ENCODE measurements at regions not wholly inside any gene's neighbourhood (a gene's known extent, or its start where the extent isn't known, plus 50 kb on each side); places are given as distances from the start of the nearest gene placed in this dataset.

- Mint-ChIP-seq H3K27ac (no peak overlapping the region), H3K36me3 (no peaks in the 10 kb centered on the region), H3K27me3 (no peaks in the 10 kb centered on the region), H3K9me3 (peaks cover 7% of the 10 kb centered on the region), H3K4me3 (no peak overlapping the region), H3K4me1 (no peaks in the 10 kb centered on the region)
- no peak for ATAC-seq
Observed at GRCh38 chr5:174516741-174517140, 207.6 kb upstream of the MSX2 start.

GRCh38 chr5:174518512-174518911 lies 205.9 kb upstream of the MSX2 start:
- H3K27me3 Mint-ChIP-seq = no peaks in the 10 kb centered on the region
- H3K27ac Mint-ChIP-seq = no peak overlapping the region
- H3K4me3 Mint-ChIP-seq = no peak overlapping the region
- no peaks in the 10 kb centered on the region for H3K36me3 Mint-ChIP-seq
- H3K4me1 Mint-ChIP-seq = no peaks in the 10 kb centered on the region
- ATAC-seq = no peak
- peaks cover 13% of the 10 kb centered on the region for H3K9me3 Mint-ChIP-seq

GRCh38 chr5:174520420-174521396 lies 203.7 kb upstream of the MSX2 start:
- peaks cover 13% of the 10 kb centered on the region for H3K9me3 Mint-ChIP-seq
- no peak overlapping the region for H3K4me3 Mint-ChIP-seq
- no peak overlapping the region for H3K27ac Mint-ChIP-seq
- H3K27me3 Mint-ChIP-seq = no peaks in the 10 kb centered on the region
- H3K36me3 Mint-ChIP-seq = no peaks in the 10 kb centered on the region
- ATAC-seq = no peak
- H3K4me1 Mint-ChIP-seq = no peaks in the 10 kb centered on the region

GRCh38 chr5:174521449-174521848 lies 202.9 kb upstream of the MSX2 start:
- Mint-ChIP-seq H3K27me3 (no peaks in the 10 kb centered on the region), H3K36me3 (no peaks in the 10 kb centered on the region), H3K4me3 (no peak overlapping the region), H3K27ac (no peak overlapping the region), H3K4me1 (no peaks in the 10 kb centered on the region), H3K9me3 (peaks cover 13% of the 10 kb centered on the region)
- ATAC-seq = no peak

GRCh38 chr5:174522480-174523260 lies 201.7 kb upstream of the MSX2 start:
- Mint-ChIP-seq H3K4me3 (no peak overlapping the region), H3K36me3 (no peaks in the 10 kb centered on the region), H3K27me3 (no peaks in the 10 kb centered on the region), H3K4me1 (no peaks in the 10 kb centered on the region), H3K9me3 (peaks cover 10% of the 10 kb centered on the region), H3K27ac (no peak overlapping the region)
- ATAC-seq = no peak

GRCh38 chr5:174523311-174524071 lies 200.9 kb upstream of the MSX2 start:
- Mint-ChIP-seq H3K4me3 (no peak overlapping the region), H3K27me3 (no peaks in the 10 kb centered on the region), H3K36me3 (no peaks in the 10 kb centered on the region), H3K27ac (no peak overlapping the region), H3K9me3 (peaks cover 10% of the 10 kb centered on the region), H3K4me1 (no peaks in the 10 kb centered on the region)
- ATAC-seq = no peak

GRCh38 chr5:174524351-174524750 lies 200.0 kb upstream of the MSX2 start:
- no peak overlapping the region for H3K27ac Mint-ChIP-seq
- H3K4me3 Mint-ChIP-seq = no peak overlapping the region
- no peaks in the 10 kb centered on the region for H3K27me3 Mint-ChIP-seq
- no peak for ATAC-seq
- no peaks in the 10 kb centered on the region for H3K36me3 Mint-ChIP-seq
- peaks cover 10% of the 10 kb centered on the region for H3K9me3 Mint-ChIP-seq
- H3K4me1 Mint-ChIP-seq = no peaks in the 10 kb centered on the region

GRCh38 chr5:174526177-174526576 lies 198.2 kb upstream of the MSX2 start:
- no peaks in the 10 kb centered on the region for H3K36me3 Mint-ChIP-seq
- H3K9me3 Mint-ChIP-seq = peaks cover 17% of the 10 kb centered on the region
- no peak for ATAC-seq
- H3K27ac Mint-ChIP-seq = no peak overlapping the region
- no peaks in the 10 kb centered on the region for H3K27me3 Mint-ChIP-seq
- no peak overlapping the region for H3K4me3 Mint-ChIP-seq
- no peaks in the 10 kb centered on the region for H3K4me1 Mint-ChIP-seq

GRCh38 chr5:174527916-174528540 lies 196.4 kb upstream of the MSX2 start:
- no peak for ATAC-seq
- Mint-ChIP-seq H3K4me1 (no peaks in the 10 kb centered on the region), H3K4me3 (no peak overlapping the region), H3K27ac (no peak overlapping the region), H3K27me3 (no peaks in the 10 kb centered on the region), H3K9me3 (peaks cover 8% of the 10 kb centered on the region), H3K36me3 (no peaks in the 10 kb centered on the region)

- Mint-ChIP-seq H3K4me1 (no peaks in the 10 kb centered on the region), H3K27me3 (no peaks in the 10 kb centered on the region), H3K4me3 (no peak overlapping the region), H3K27ac (no peak overlapping the region), H3K36me3 (no peaks in the 10 kb centered on the region), H3K9me3 (peaks cover 8% of the 10 kb centered on the region)
- no peak for ATAC-seq
Observed at GRCh38 chr5:174528821-174529544, 195.4 kb upstream of the MSX2 start.

GRCh38 chr5:174529925-174530681 lies 194.3 kb upstream of the MSX2 start:
- H3K36me3 Mint-ChIP-seq = no peaks in the 10 kb centered on the region
- no peaks in the 10 kb centered on the region for H3K4me1 Mint-ChIP-seq
- H3K4me3 Mint-ChIP-seq = no peak overlapping the region
- H3K27me3 Mint-ChIP-seq = no peaks in the 10 kb centered on the region
- no peak overlapping the region for H3K27ac Mint-ChIP-seq
- no peak for ATAC-seq
- H3K9me3 Mint-ChIP-seq = peaks cover 8% of the 10 kb centered on the region

GRCh38 chr5:174531782-174532191 lies 192.6 kb upstream of the MSX2 start:
- Mint-ChIP-seq H3K4me1 (no peaks in the 10 kb centered on the region), H3K4me3 (no peak overlapping the region), H3K27me3 (no peaks in the 10 kb centered on the region), H3K27ac (no peak overlapping the region), H3K9me3 (peaks cover 8% of the 10 kb centered on the region), H3K36me3 (no peaks in the 10 kb centered on the region)
- no peak for ATAC-seq

- Mint-ChIP-seq H3K27ac (no peak overlapping the region), H3K4me1 (no peaks in the 10 kb centered on the region), H3K36me3 (no peaks in the 10 kb centered on the region), H3K4me3 (no peak overlapping the region), H3K27me3 (no peaks in the 10 kb centered on the region), H3K9me3 (peaks cover 8% of the 10 kb centered on the region)
- no peak for ATAC-seq
Observed at GRCh38 chr5:174532455-174533453, 191.6 kb upstream of the MSX2 start.
